HCT116 (cell line): ENCODE measurements at regions not wholly inside any gene's neighbourhood (a gene's known extent, or its start where the extent isn't known, plus 50 kb on each side); places are given as distances from the start of the nearest gene placed in this dataset.

Source experiments
- ATAC-seq: fragments of 200-7000 bp; cut with Tn5 transposase; 2 replicates; pipeline ENCODE4 v1.9.1; 2020; ENCODE audit warnings: mild to moderate bottlenecking, moderate library complexity
- BruUV-seq: library from RNA; stranded (reverse); fragments of 400-500 nt; replicated peaks from 2 replicates; lab custom pipeline; 2021; lab: Mats Ljungman, UMichigan
- CTCF ChIA-PET: fragments of 300-600 bp; sonication (Branson Sonifier 250); formaldehyde crosslinking; loops from one replicate; lab custom pipeline; 2021; ENCODE audit warnings: antibody characterized with exemption; lab: Charles Lee
- POLR2A ChIA-PET: fragments of 300-600, 350-600 bp; sonication (Branson Sonifier 250); formaldehyde crosslinking; loops from one replicate; lab custom pipeline; 2021; ENCODE audit warnings: antibody characterized with exemption; lab: Charles Lee
- RAD21 ChIA-PET, 2 experiments: fragments of 300-600 bp; sonication (Branson Sonifier 250); formaldehyde crosslinking; loops; one replicate each; lab custom pipeline; 2023; ENCODE audit warnings: low total read pairs in 2 of 2; ENCODE audit not compliant: uncharacterized antibody in 2 of 2, unreplicated experiment in 2 of 2, low non-redundant PET in 1 of 2; lab: Charles Lee
- DNase-seq: peaks from one replicate; pipeline ENCODE4 v3.0.0-alpha.2; 2010; ENCODE audit warnings: low read depth, low spot score
- H2AFZ ChIP-seq: fragments of 200-600 bp; shearing (Covaris generic), sonication (generic); 2 replicates; pipeline ENCODE4 v1.6.1; 2017; ENCODE audit warnings: low read depth, mixed run types, mixed read lengths, antibody characterized with exemption, low read length; ENCODE audit not compliant: poor library complexity, severe bottlenecking
- H3K27ac ChIP-seq: 2 replicates; pipeline ENCODE4 v1.5.1; 2012; ENCODE audit warnings: low read depth, low read length
- H3K27me3 ChIP-seq: fragments of 200-600 bp; sonication (generic); 2 replicates; pipeline ENCODE4 v1.6.1; 2016; ENCODE audit warnings: mixed run types, low read length, mixed read lengths; ENCODE audit not compliant: insufficient read depth
- H3K36me3 ChIP-seq, 2 experiments: fragments of 200-500 bp in 1 of 2; fragments of 200-600 bp in 1 of 2; sonication (Bioruptor generic) in 1 of 2; sonication (generic) in 1 of 2; 2 replicates each; pipeline versions ENCODE4 v1.5.1 to v1.6.1; 2014 to 2016; ENCODE audit warnings: low read length in 2 of 2, inconsistent platforms in 1 of 2, mixed read lengths in 1 of 2, mixed run types in 1 of 2; ENCODE audit not compliant: insufficient read depth in 2 of 2, control insufficient read depth in 1 of 2
- H3K4me1 ChIP-seq, 2 experiments: fragments of 200-600 bp in 1 of 2; sonication (generic) in 1 of 2; 2 replicates each; pipeline versions ENCODE4 v1.5.1 to v1.6.1; 2012 to 2017; ENCODE audit warnings: low read length in 2 of 2, inconsistent platforms in 1 of 2, mild to moderate bottlenecking in 1 of 2, mixed read lengths in 1 of 2, mixed run types in 1 of 2, moderate library complexity in 1 of 2; ENCODE audit not compliant: insufficient read depth in 2 of 2, control insufficient read depth in 1 of 2
- H3K4me2 ChIP-seq: fragments of 200-600 bp; sonication (generic); 2 replicates; pipeline ENCODE4 v1.6.1; 2017; ENCODE audit warnings: mixed run types, low read length, mixed read lengths
- H3K4me3 ChIP-seq, 2 experiments: fragments of 200-600 bp in 1 of 2; sonication (generic) in 1 of 2; replicated peaks in 1 of 2; 2 replicates each; pipeline ENCODE4 v1.5.1; 2011 to 2016; ENCODE audit warnings: low read length in 2 of 2, control low read depth in 1 of 2, low read depth in 1 of 2, mild to moderate bottlenecking in 1 of 2, mixed read lengths in 1 of 2, mixed run types in 1 of 2
- H3K79me2 ChIP-seq: fragments of 200-600 bp; sonication (generic); 2 replicates; pipeline ENCODE4 v1.6.1; 2017; ENCODE audit warnings: mild to moderate bottlenecking, mixed run types, low read length, moderate library complexity, mixed read lengths; ENCODE audit not compliant: insufficient read depth
- H3K9ac ChIP-seq: fragments of 200-600 bp; sonication (generic); 2 replicates; pipeline ENCODE4 v1.6.1; 2016; ENCODE audit warnings: low read length, mixed read lengths
- H3K9me2 ChIP-seq: fragments of 200-600 bp; sonication (generic), shearing (Covaris generic); 2 replicates; pipeline ENCODE4 v1.6.1; 2017; ENCODE audit warnings: mixed run types, mild to moderate bottlenecking, moderate library complexity; ENCODE audit not compliant: insufficient read depth
- H3K9me3 ChIP-seq, 2 experiments: fragments of 200-500 bp in 1 of 2; fragments of 200-600 bp in 1 of 2; sonication (Bioruptor generic) in 1 of 2; sonication (generic) in 1 of 2; 2 replicates each; pipeline ENCODE4 v1.6.1; 2014 to 2017; ENCODE audit warnings: low read length in 2 of 2, mixed read lengths in 2 of 2, inconsistent platforms in 1 of 2, low read depth in 1 of 2, mild to moderate bottlenecking in 1 of 2, mixed run types in 1 of 2, moderate library complexity in 1 of 2; ENCODE audit not compliant: control insufficient read depth in 1 of 2, insufficient read depth in 1 of 2
- H4K20me1 ChIP-seq: fragments of 200-600 bp; sonication (generic), shearing (Covaris generic); 2 replicates; pipeline ENCODE4 v1.6.1; 2017; ENCODE audit warnings: mixed run types, mild to moderate bottlenecking, moderate library complexity; ENCODE audit not compliant: insufficient read depth
- ATF3 ChIP-seq: IDR thresholded peaks from 2 replicates; pipeline ENCODE4 v1.6.1; 2012
- CBX3 ChIP-seq: IDR thresholded peaks from 2 replicates; pipeline ENCODE4 v1.6.1; 2012; ENCODE audit warnings: low read depth
- CTCF ChIP-seq, 3 experiments: fragments of 200-600 bp in 1 of 3; sonication (generic) in 1 of 3; IDR thresholded peaks in 2 of 3; conservative IDR thresholded peaks in 1 of 3; 2 replicates each; pipeline ENCODE4 v1.5.1; 2012 to 2017; ENCODE audit warnings: low read depth in 2 of 3, low read length in 2 of 3, antibody characterized with exemption in 1 of 3, borderline replicate concordance in 1 of 3, control low read depth in 1 of 3, mild to moderate bottlenecking in 1 of 3, mixed read lengths in 1 of 3, mixed run types in 1 of 3, moderate library complexity in 1 of 3; ENCODE audit not compliant: insufficient read depth in 1 of 3
- EGR1 ChIP-seq: IDR thresholded peaks from 2 replicates; pipeline ENCODE4 v1.6.1; 2012; ENCODE audit warnings: low read depth
- ELF1 ChIP-seq: IDR thresholded peaks from 2 replicates; pipeline ENCODE4 v1.6.1; 2012; ENCODE audit warnings: low read depth, borderline replicate concordance
- EZH2phosphoT487 ChIP-seq: fragments of 200-600 bp; IDR thresholded peaks from 2 replicates; pipeline ENCODE4 v1.6.1; 2018; ENCODE audit warnings: antibody characterized with exemption, borderline replicate concordance
- FOSL1 ChIP-seq: IDR thresholded peaks from 2 replicates; pipeline ENCODE4 v1.6.1; 2012; ENCODE audit warnings: low read depth
- JUND ChIP-seq: IDR thresholded peaks from 2 replicates; pipeline ENCODE4 v1.6.1; 2012
- MAX ChIP-seq: IDR thresholded peaks from 2 replicates; pipeline ENCODE4 v1.6.1; 2012
- POLR2AphosphoS5 ChIP-seq: IDR thresholded peaks from 2 replicates; pipeline ENCODE4 v1.6.1; 2011; ENCODE audit warnings: mild to moderate bottlenecking, low read depth, low read length, moderate library complexity
- RAD21 ChIP-seq: IDR thresholded peaks from 2 replicates; pipeline ENCODE4 v1.6.1; 2012; ENCODE audit warnings: low read depth, mild to moderate bottlenecking
- REST ChIP-seq: IDR thresholded peaks from 2 replicates; pipeline ENCODE4 v1.6.1; 2012; ENCODE audit warnings: low read depth
- SP1 ChIP-seq: IDR thresholded peaks from 2 replicates; pipeline ENCODE4 v1.6.1; 2012; ENCODE audit warnings: low read depth
- TCF7L2 ChIP-seq: IDR thresholded peaks from 2 replicates; pipeline ENCODE4 v1.7.0; 2011; ENCODE audit warnings: borderline replicate concordance, inconsistent platforms; ENCODE audit not compliant: insufficient read depth, insufficient read length; ENCODE audit errors: extremely low read depth
- ZFX ChIP-seq: fragments of 450-650 bp; IDR thresholded peaks from 2 replicates; pipeline ENCODE4 v1.6.1; 2017
- ZNF274 ChIP-seq: fragments of 200-500 bp; sonication (Bioruptor generic); IDR thresholded peaks from 2 replicates; pipeline ENCODE4 v1.6.1; 2014; ENCODE audit warnings: mild to moderate bottlenecking, low read depth, low read length, inconsistent platforms
- intact Hi-C: fragments of 100-400 bp; cut with micrococcal nuclease; formaldehyde crosslinking; loops from 2 replicates; pipeline ENCODE4 v1.10.0; 2022

- TF ChIP-seq CTCF (IDR thresholded peaks at IDR 0.05 in 2 of 3, conservative IDR thresholded peaks at IDR 0.05 in 1 of 3; ENCODE audit: borderline replicate concordance in 1 of 3, insufficient read depth in 1 of 3, low read depth in 2 of 3, low read length in 2 of 3) (no peak), SP1 (no peak), MAX (no peak), ATF3 (no peak), POLR2AphosphoS5 (no peak), CBX3 (no peak), FOSL1 (no peak), ELF1 (no peak), ZNF274 (no peak), TCF7L2 (no peak), EGR1 (no peak), ZFX (no peak), RAD21 (no peak)
These were observed 260.6 kb upstream of the DIAPH2 start (continued) for GRCh38 chrX:96424007-96424406.

- TF ChIP-seq ZNF274 (no peak), JUND (no peak), EZH2phosphoT487 (no peak), SP1 (no peak), REST (no peak), CBX3 (no peak), FOSL1 (no peak)
- no TSS peak for BruUV-seq
- Histone ChIP-seq H3K4me3 (no peak overlapping the region), H3K36me3 (no peaks in the 10 kb centered on the region), H3K4me1 (no peaks in the 10 kb centered on the region), H3K9me3 (no peaks in the 10 kb centered on the region), H3K79me2 (no peaks in the 10 kb centered on the region), H3K9ac (no peak overlapping the region), H4K20me1 (no peaks in the 10 kb centered on the region), H3K27me3 (no peaks in the 10 kb centered on the region), H3K9me2 (no peaks in the 10 kb centered on the region), H2AFZ (no peak overlapping the region), H3K4me2 (no peak overlapping the region), H3K27ac (no peak overlapping the region)
- ChIA-PET POLR2A (no interaction called here), CTCF (no interaction called here), RAD21 (no interaction called here)
- intact Hi-C loops = no loop called here
- no peak for ATAC-seq
- DNase-seq = no peak
These were observed 259.4 kb upstream of the DIAPH2 start for GRCh38 chrX:96425200-96425599.
